OCI-LY1 (cell line): ENCODE measurements at regions not wholly inside any gene's neighbourhood (a gene's known extent, or its start where the extent isn't known, plus 50 kb on each side); places are given as distances from the start of the nearest gene placed in this dataset.

ENCODE experiments used
- EZH2 ChIP-seq: fragments of 200-600 bp; sonication (generic), shearing (Covaris generic); IDR thresholded peaks from 2 replicates; pipeline ENCODE4 v1.8.0; 2017; ENCODE audit warnings: borderline replicate concordance, mixed run types, mild to moderate bottlenecking, antibody characterized with exemption, low read length, moderate library complexity, mixed read lengths
- TF ChIP-seq, protein P1 (sequence below): fragments of 200-600 bp; sonication (generic), shearing (Covaris generic); IDR thresholded peaks from 2 replicates; pipeline ENCODE4 v1.5.1; 2017; ENCODE audit warnings: mild to moderate bottlenecking, antibody characterized with exemption, low read length, moderate library complexity, mixed read lengths

DNA sequence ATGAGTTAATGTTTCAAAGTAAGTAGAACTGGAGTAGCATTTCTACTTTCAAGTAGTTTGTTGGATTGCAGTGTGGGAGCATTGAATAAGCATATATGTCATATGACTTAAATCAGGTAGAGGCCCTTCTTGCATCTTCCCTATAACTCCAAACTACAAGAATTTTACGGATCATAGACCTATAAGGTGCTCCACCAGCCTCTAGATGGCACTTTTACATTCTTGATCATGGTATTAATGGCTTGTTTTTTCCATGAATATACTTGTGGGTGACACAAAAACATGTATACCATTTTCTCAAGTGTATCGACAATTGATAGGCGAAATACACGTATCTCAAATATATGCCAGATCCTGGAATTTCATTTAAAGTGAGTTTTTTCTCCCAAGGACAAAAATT lies 311.1 kb downstream of the ZPLD1 start:
- TF ChIP-seq, protein P1, sequence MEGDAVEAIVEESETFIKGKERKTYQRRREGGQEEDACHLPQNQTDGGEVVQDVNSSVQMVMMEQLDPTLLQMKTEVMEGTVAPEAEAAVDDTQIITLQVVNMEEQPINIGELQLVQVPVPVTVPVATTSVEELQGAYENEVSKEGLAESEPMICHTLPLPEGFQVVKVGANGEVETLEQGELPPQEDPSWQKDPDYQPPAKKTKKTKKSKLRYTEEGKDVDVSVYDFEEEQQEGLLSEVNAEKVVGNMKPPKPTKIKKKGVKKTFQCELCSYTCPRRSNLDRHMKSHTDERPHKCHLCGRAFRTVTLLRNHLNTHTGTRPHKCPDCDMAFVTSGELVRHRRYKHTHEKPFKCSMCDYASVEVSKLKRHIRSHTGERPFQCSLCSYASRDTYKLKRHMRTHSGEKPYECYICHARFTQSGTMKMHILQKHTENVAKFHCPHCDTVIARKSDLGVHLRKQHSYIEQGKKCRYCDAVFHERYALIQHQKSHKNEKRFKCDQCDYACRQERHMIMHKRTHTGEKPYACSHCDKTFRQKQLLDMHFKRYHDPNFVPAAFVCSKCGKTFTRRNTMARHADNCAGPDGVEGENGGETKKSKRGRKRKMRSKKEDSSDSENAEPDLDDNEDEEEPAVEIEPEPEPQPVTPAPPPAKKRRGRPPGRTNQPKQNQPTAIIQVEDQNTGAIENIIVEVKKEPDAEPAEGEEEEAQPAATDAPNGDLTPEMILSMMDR, result peak; percentile 26; the same call in 1 of the 2 replicates
- TF ChIP-seq EZH2, result no peak
